ENCODE measurements at regions not wholly inside any gene's neighbourhood (a gene's known extent, or its start where the extent isn't known, plus 50 kb on each side); places are given as distances from the start of the nearest gene placed in this dataset.

DNA sequence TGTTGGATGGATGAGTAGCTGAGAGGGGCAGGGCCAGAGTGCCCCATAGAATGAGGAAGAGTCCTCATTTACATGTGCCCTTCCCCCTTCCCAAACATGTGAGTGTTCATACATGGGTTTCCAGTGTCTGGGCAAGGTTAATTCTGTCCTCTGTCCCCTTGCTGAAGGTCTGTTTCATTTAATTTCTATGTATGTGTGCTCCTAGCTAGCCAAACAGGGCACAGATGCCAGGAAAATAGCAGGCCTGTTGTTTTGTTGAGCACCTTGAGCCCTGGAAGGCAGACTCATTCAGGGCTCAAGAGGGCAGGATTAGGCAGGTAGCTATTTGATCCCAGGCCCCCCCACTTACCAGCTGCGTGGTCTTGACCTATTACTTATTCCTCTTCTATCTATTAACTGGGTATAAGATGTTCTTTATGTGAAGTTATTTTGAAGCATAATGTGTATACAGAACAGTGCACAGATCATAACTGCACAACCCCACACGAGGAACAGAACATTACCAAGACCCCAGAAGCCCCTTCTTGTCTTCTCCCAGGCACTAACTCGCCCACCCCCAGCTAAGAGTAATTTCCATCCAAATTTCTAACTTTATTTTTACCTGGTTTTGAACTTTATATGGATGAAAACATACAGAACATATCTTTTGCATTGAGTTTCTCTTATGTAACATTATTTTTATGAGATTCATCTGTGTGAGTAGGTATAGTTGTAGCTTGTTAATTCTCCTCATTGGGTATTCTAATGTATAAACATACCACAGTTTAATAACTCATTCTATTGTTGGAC lies 164.3 kb downstream of the RPIA start:
- H3K9me3 ChIP-seq: no peaks in the 10 kb centered on the region
- DNase-seq: no peak
- 58 to 81% methylated on average over 3 of the region's 3 CpGs for WGBS, 2 donors
- intact Hi-C loops (cut with DNase I): loop anchor here in 1 of 10 donors (10.0 kb wide), 1 partner anchor 111 kb away; no protein-coding TSS in a partner anchor
- H3K27ac ChIP-seq: no peak overlapping the region
- no peak overlapping the region for H3K4me3 ChIP-seq
- no peak for ATAC-seq
- H3K4me1 ChIP-seq: peaks cover 0 to 13% (median 10%) of the 10 kb centered on the region in 9 donors
- H3K36me3 ChIP-seq: no peaks in the 10 kb centered on the region
- no peaks in the 10 kb centered on the region for H3K27me3 ChIP-seq
- TF ChIP-seq, protein P1, sequence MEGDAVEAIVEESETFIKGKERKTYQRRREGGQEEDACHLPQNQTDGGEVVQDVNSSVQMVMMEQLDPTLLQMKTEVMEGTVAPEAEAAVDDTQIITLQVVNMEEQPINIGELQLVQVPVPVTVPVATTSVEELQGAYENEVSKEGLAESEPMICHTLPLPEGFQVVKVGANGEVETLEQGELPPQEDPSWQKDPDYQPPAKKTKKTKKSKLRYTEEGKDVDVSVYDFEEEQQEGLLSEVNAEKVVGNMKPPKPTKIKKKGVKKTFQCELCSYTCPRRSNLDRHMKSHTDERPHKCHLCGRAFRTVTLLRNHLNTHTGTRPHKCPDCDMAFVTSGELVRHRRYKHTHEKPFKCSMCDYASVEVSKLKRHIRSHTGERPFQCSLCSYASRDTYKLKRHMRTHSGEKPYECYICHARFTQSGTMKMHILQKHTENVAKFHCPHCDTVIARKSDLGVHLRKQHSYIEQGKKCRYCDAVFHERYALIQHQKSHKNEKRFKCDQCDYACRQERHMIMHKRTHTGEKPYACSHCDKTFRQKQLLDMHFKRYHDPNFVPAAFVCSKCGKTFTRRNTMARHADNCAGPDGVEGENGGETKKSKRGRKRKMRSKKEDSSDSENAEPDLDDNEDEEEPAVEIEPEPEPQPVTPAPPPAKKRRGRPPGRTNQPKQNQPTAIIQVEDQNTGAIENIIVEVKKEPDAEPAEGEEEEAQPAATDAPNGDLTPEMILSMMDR (IDR thresholded peaks at IDR 0.05): no peak

DNA sequence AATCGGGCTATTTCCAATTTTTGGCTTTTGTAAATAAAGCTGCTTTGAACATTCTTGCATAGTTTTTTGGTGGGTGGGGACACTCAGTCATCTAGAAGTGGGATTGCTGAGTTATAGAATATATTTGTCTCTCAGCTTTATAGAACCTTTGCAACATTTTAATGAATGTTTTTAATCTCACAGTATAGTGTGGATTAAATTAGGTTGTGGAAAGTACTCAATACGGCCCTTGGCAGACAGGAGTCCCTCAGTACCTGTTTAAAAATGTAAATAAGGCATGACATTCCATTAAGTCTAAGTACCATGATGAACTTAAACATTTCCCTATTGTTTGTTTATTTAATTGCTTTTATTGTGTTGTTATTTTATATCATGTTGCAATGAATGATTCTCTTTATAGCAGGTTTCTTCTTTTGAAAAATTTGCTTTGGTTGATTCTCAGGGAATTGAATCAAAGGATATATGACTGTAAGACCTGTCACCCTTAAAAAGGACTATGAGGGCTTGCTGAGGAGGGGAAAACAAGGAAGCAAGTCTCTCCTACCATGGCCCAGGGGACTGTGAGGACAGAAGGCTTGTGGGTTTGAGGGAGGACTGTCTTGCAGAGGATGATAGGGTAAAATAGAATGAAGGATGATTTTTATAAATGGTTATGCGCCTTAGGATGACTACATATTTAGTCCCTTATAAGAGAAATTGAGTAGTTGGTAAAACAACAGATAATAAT lies 165.1 kb downstream of the RPIA start:
- Histone ChIP-seq H3K36me3 (no peaks in the 10 kb centered on the region), H3K4me3 (no peak overlapping the region), H3K27ac (no peak overlapping the region), H3K9me3 (no peaks in the 10 kb centered on the region), H3K27me3 (peaks cover 0 to 1% (median 0%) of the 10 kb centered on the region in 7 donors), H3K4me1 (peaks cover 0 to 13% (median 10%) of the 10 kb centered on the region in 9 donors)
- WGBS, 2 donors: 76 to 93% methylated on average over 3 of the region's 3 CpGs
- intact Hi-C loops (cut with DNase I): loop anchor here in 1 of 10 donors (10.0 kb wide), 1 partner anchor 112 kb away; no protein-coding TSS in a partner anchor
- TF ChIP-seq, protein P1 (IDR thresholded peaks at IDR 0.05): no peak
- no peak for DNase-seq
- ATAC-seq: no peak

DNA sequence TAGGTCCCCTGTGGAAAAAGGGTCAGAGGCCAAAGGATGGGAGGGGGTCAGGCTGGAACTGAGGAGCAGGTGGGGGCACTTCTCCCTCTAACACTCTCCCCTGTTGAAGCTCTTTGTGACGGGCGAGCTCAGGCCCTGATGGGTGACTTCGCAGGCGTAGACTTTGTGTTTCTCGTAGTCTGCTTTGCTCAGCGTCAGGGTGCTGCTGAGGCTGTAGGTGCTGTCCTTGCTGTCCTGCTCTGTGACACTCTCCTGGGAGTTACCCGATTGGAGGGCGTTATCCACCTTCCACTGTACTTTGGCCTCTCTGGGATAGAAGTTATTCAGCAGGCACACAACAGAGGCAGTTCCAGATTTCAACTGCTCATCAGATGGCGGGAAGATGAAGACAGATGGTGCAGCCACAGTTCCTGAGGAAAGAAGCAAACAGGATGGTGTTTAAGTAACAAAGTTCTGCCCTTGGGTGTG lies 165.8 kb downstream of the RPIA start:
- DNase-seq (no peak), ATAC-seq (no peak)
- peaks cover 0 to 3% (median 0%) of the 10 kb centered on the region in 7 donors for H3K27me3 ChIP-seq
- 93% methylated on average over 9 of the region's 9 CpGs for WGBS, 2 donors
- H3K36me3 ChIP-seq: no peaks in the 10 kb centered on the region
- no peaks in the 10 kb centered on the region for H3K9me3 ChIP-seq
- peaks cover 0 to 13% (median 10%) of the 10 kb centered on the region in 9 donors for H3K4me1 ChIP-seq
- H3K4me3 ChIP-seq: no peak overlapping the region
- intact Hi-C loops (cut with DNase I): loop anchor here in 1 of 10 donors (10.0 kb wide), 1 partner anchor 113 kb away; no protein-coding TSS in a partner anchor
- TF ChIP-seq, protein P1 (IDR thresholded peaks at IDR 0.05): no peak
- H3K27ac ChIP-seq: peak overlapping the region in 1 of 10 donors; percentile 47

DNA sequence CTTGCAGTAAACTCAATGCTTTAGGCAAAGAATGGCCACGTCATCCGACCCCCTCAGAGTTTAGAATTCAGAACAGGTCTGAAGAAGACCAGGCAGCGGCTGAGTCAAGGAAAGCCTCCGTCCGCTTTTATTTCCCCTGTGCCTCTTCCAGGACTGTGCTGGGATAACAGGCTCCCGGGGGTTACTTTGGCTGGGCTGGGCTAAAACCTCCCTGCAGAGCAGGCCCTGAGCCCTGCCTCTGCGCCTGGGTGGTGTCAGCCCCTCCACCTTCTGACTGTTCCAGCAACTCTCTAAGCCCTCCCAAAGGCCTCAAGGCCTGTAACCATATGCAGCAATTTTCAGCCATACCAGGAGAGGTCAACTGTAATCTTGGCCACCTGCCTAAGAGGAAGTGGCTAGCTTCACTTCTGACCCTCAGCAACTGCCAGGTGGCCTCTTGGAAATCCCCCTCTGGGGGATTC lies 166.5 kb downstream of the RPIA start:
- peak overlapping the region in 3 of 10 donors; percentile 41 to 54 (median 47) for H3K27ac ChIP-seq

More for the DNA sequence above, 166.5 kb downstream of the RPIA start:
- DNase-seq (peak in 1 of 2 donors; percentile 26), ATAC-seq (peak in 7 of 8 donors; percentile 33 to 80 (median 52))
- Histone ChIP-seq H3K9me3 (no peaks in the 10 kb centered on the region), H3K4me3 (no peak overlapping the region), H3K4me1 (peaks cover 0 to 13% (median 10%) of the 10 kb centered on the region in 9 donors), H3K36me3 (no peaks in the 10 kb centered on the region), H3K27me3 (peaks cover 0 to 3% (median 0%) of the 10 kb centered on the region in 7 donors)
- 53 to 57% methylated on average over 7 of the region's 7 CpGs for WGBS, 2 donors
- intact Hi-C loops (cut with DNase I): loop anchor here in 1 of 10 donors (10.0 kb wide), 1 partner anchor 113 kb away; no protein-coding TSS in a partner anchor
- TF ChIP-seq, protein P1 (IDR thresholded peaks at IDR 0.05): no peak
